D721Med (cell line): ENCODE measurements at regions not wholly inside any gene's neighbourhood (a gene's known extent, or its start where the extent isn't known, plus 50 kb on each side); places are given as distances from the start of the nearest gene placed in this dataset.

Experiments used
- DNase-seq: peaks from one replicate; pipeline ENCODE4 v3.0.0; 2011; ENCODE audit warnings: low spot score; ENCODE audit not compliant: insufficient read length
- FAIRE-seq: peaks from 2 replicates; lab custom pipeline; 2011; peaks lifted over from hg19 to GRCh38; lab: Jason Lieb, UNC
- TF ChIP-seq, protein P1 (sequence below): IDR thresholded peaks from 2 replicates; pipeline ENCODE4 v1.5.1; 2012; ENCODE audit warnings: mild to moderate bottlenecking, control low read depth; ENCODE audit not compliant: insufficient read depth; ENCODE audit errors: missing control alignments

DNA sequence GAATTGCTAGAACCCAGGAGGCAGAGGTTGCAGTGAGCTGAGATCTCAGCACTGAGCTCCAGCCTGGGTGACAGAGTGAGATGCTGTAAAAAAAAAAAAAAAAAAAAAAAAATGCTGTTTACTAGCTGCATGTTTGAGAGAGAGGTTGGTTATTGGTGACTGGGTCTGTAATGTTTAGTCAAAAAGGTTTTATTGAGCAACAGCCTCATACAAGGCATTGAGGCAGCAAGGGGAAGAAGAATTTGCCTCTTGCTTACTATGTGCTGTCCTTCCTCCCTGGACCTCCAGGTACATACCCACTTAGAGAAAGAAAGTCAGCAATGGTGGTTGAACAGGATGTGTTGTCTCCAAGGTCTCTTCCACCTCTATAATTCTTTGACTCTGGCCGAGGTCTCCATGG, 140.7 kb upstream of the SPRY4 start:
- TF ChIP-seq, protein P1, sequence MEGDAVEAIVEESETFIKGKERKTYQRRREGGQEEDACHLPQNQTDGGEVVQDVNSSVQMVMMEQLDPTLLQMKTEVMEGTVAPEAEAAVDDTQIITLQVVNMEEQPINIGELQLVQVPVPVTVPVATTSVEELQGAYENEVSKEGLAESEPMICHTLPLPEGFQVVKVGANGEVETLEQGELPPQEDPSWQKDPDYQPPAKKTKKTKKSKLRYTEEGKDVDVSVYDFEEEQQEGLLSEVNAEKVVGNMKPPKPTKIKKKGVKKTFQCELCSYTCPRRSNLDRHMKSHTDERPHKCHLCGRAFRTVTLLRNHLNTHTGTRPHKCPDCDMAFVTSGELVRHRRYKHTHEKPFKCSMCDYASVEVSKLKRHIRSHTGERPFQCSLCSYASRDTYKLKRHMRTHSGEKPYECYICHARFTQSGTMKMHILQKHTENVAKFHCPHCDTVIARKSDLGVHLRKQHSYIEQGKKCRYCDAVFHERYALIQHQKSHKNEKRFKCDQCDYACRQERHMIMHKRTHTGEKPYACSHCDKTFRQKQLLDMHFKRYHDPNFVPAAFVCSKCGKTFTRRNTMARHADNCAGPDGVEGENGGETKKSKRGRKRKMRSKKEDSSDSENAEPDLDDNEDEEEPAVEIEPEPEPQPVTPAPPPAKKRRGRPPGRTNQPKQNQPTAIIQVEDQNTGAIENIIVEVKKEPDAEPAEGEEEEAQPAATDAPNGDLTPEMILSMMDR: no peak
- FAIRE-seq (no peak), DNase-seq (no peak)

DNA sequence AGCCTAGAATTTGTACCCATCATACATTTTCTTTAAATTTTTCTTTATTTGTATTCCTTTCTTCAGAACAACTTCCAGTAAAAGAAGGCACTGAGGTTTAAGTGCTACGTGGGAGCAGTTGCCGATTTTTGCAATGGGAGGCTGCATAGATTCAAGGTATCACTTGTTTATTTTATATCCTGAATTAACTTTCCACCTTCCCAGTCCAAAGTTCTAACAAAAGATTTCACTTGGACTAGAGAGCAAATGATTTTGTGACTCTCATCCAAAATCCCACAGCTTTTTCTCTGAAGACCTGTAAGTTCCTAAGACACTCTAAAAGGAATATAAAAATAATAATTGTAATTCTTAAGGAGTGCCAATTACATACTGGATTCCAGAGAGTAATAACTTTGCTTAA, 139.1 kb upstream of the SPRY4 start:
- TF ChIP-seq, protein P1: no peak
- DNase-seq (no peak), FAIRE-seq (no peak)

DNA sequence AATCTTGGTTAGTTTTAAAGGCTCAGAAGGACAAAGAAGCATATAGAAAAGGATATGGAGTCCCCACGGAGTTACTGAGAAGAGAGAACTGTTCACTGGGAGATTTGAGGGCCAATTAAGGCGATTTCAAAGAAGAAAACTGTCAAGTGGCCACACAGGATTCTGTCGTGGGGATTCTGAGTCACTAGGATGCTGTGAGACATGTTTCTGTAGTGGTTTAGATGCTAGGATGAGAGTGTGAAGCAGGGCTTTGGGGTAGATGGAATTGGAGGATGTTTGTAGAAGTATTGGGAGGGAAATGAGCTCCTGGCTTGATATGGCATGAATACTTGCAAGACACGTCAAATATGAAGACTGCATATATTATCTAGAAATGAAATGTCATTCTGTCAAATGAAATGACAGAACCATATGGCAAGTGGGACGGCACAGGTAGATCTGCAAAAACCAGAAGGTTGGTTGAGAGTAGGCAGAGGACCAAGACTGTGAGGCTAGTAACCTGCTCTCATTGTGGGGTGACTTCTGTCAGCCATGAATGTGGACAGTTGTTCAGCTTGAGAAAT, 136.3 kb upstream of the SPRY4 start:
- no peak for DNase-seq
- no peak for FAIRE-seq
- TF ChIP-seq, protein P1: no peak

DNA sequence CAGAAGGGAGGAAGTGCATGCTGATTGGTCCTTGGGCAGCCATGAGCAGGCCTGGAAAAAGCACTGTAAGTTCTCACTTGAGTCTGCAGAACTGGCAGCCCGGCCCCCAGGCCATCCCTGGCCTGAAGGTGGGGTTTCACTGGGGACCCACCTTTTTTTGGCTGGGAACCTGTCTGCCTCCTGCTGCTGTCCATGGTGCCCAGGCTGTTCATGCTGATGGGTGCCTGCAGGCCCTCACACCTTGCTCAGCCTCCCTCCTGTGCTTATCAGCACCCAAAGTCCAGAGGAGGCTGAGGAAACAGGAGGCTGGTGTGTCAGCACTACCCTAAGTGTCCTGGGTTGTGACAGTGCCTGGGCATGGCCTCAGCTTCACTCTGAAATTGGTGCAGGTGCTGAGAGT, 134.4 kb upstream of the SPRY4 start:
- TF ChIP-seq, protein P1: no peak
- DNase-seq (no peak), FAIRE-seq (no peak)

DNA sequence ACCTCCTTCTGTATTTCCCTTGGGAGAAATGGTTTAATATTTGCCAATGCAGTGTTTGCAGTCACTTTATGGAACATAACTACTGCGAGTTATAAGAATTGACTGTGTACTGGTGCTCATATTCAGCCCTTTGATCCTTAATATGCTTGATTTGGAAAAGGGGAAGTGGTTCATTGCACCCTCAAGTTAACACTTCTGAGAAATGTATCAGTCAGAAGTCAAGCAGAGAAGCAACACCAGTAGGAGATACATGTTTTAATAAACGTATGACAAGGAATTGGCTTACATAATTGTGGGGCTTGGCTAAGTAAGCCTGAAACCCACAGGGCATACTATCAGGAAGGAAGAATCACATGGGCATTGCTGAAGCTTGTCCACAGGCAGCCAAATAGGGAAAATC, 131.0 kb upstream of the SPRY4 start:
- DNase-seq: no peak
- TF ChIP-seq, protein P1: no peak
- no peak for FAIRE-seq

DNA sequence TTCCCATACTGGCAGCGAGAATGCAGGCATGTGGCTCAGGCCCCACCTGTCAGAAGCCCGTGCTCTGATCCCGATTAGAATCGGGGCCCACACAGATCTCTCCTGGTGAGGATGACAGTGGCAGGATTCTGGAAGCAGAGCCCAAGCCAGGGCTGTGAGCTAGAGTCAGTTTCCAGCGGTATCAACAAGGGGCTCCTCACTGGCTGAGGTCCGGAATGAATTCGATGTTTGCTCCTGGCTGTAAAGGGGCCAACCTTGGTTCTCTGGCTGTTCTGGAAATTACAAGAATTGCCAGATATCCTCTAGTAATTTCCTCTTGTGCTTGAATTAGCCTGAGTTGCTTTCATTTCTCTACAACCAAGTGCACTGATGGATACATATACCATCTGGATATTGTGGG, 129.1 kb upstream of the SPRY4 start:
- DNase-seq: no peak
- TF ChIP-seq, protein P1: no peak
- no peak for FAIRE-seq

DNA sequence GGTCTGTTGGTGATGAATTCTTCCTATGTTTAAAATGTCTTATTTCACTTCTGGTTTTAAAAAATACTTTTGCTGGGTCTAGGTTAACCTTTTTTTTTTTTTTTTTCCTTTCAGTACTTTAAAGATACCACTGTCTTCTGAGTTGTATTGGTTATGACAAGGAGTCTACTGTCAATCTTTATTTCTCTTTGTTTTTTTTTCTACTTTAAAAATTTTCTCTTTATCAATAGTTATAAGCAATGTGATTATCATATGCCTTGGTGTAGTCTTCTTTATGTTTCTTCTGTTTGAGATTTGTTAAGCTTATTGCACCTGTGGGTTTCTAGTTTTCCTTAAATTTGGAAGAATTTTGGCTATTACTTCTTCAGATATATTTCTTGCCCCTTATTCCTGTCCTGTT, 125.6 kb upstream of the SPRY4 start:
- DNase-seq (no peak), FAIRE-seq (no peak)
- TF ChIP-seq, protein P1: no peak
